Panc1 (cell line): ENCODE measurements at regions not wholly inside any gene's neighbourhood (a gene's known extent, or its start where the extent isn't known, plus 50 kb on each side); places are given as distances from the start of the nearest gene placed in this dataset.

Source experiments
- ATAC-seq: fragments of 200-7000 bp; cut with Tn5 transposase; 2 replicates; pipeline ENCODE4 v1.9.1; 2020; ENCODE audit warnings: mild to moderate bottlenecking, moderate library complexity
- BruUV-seq: library from RNA; stranded (reverse); fragments of 400-500 nt; replicated peaks from 2 replicates; lab custom pipeline; 2021; lab: Mats Ljungman, UMichigan
- CTCF ChIA-PET: fragments of 300-600 bp; sonication (Branson Sonifier 250); formaldehyde crosslinking; loops from one replicate; lab custom pipeline; 2022; ENCODE audit warnings: antibody characterized with exemption; lab: Charles Lee
- POLR2A ChIA-PET: fragments of 300-600 bp; sonication (Branson Sonifier 250); formaldehyde crosslinking; loops from one replicate; lab custom pipeline; 2022; ENCODE audit warnings: antibody characterized with exemption; lab: Charles Lee
- DNase-seq: peaks from one replicate; pipeline ENCODE4 v3.0.0-alpha.2; 2010; ENCODE audit warnings: low read depth, low spot score
- H3K27ac ChIP-seq: 2 replicates; pipeline ENCODE4 v1.5.1; 2011; ENCODE audit warnings: mild to moderate bottlenecking, low read length, inconsistent platforms
- H3K27me3 ChIP-seq: fragments of 200-500 bp; sonication (Bioruptor generic); 2 replicates; pipeline ENCODE4 v1.6.0; 2014; ENCODE audit warnings: low read length, inconsistent platforms; ENCODE audit not compliant: control insufficient read depth, insufficient read depth
- H3K36me3 ChIP-seq: fragments of 200-500 bp; sonication (Bioruptor generic); 2 replicates; pipeline ENCODE4 v1.5.1; 2014; ENCODE audit warnings: inconsistent platforms, mild to moderate bottlenecking, low read length, moderate library complexity; ENCODE audit not compliant: control insufficient read depth, insufficient read depth
- H3K4me1 ChIP-seq: 2 replicates; pipeline ENCODE4 v1.5.1; 2011; ENCODE audit warnings: inconsistent platforms, mild to moderate bottlenecking, low read length, moderate library complexity; ENCODE audit not compliant: control insufficient read depth, insufficient read depth
- H3K4me3 ChIP-seq, 2 experiments: 2 replicates each; pipeline ENCODE4 v1.5.1; 2011 to 2012; ENCODE audit warnings: low read depth in 2 of 2, low read length in 2 of 2, mild to moderate bottlenecking in 2 of 2, inconsistent platforms in 1 of 2, moderate library complexity in 1 of 2
- H3K9me3 ChIP-seq: fragments of 200-500 bp; sonication (Bioruptor generic); 2 replicates; pipeline ENCODE4 v1.5.1; 2014; ENCODE audit warnings: low read depth, mild to moderate bottlenecking, inconsistent platforms, low read length, moderate library complexity; ENCODE audit not compliant: control insufficient read depth, insufficient read depth
- CTCF ChIP-seq: fragments of 450-650 bp; IDR thresholded peaks from 2 replicates; pipeline ENCODE4 v1.5.1; 2017; ENCODE audit warnings: mild to moderate bottlenecking
- POLR2AphosphoS5 ChIP-seq: IDR thresholded peaks from 2 replicates; pipeline ENCODE4 v1.6.1; 2012; ENCODE audit warnings: mild to moderate bottlenecking, low read depth, low read length, moderate library complexity
- SIN3A ChIP-seq: IDR thresholded peaks from 2 replicates; pipeline ENCODE4 v1.6.1; 2012; ENCODE audit warnings: low read depth, mild to moderate bottlenecking, low read length, moderate library complexity, borderline replicate concordance; ENCODE audit not compliant: insufficient read depth
- TCF7L2 ChIP-seq: IDR thresholded peaks from 2 replicates; pipeline ENCODE4 v1.6.1; 2011; ENCODE audit warnings: mild to moderate bottlenecking, low read depth, low read length, inconsistent platforms
- in situ Hi-C: cut with HindIII; loops from 2 replicates; pipeline ENCODE4 v1.10.0; 2016; ENCODE audit warnings: low sequenced_read_pairs, low pct_unique_long_range_greater_than_20kb
- intact Hi-C: fragments of 100-400 bp; cut with micrococcal nuclease; formaldehyde crosslinking; loops from one replicate; pipeline ENCODE4 v1.10.0; 2022; ENCODE audit not compliant: unreplicated experiment
- TF ChIP-seq, protein P1 (sequence below), 2 experiments: IDR thresholded peaks; 2 replicates each; pipeline ENCODE4 v1.6.1; 2011 to 2012; ENCODE audit warnings: low read depth in 2 of 2, control low read depth in 1 of 2, low read length in 1 of 2, mild to moderate bottlenecking in 1 of 2, moderate library complexity in 1 of 2; ENCODE audit not compliant: insufficient read depth in 1 of 2

DNA sequence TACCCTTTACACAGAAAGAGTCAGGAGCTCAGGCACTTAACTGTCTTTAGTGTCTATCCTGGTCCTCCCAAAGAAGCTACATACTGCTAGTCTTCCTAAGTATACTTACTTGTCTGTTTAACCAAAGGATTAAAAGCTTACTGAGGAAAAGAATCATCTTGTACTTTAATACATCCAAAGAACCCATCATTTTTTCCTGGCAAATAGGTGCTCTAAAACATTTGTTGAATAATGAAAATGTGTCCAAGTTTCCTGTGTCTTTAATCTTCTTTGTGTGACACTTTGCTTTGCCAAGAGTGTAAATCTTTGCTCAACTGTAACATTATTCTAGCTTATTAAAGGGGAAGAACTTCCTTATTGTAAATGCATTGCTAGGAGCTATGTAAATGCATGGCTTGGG is 519.2 kb downstream of the OTOL1 start:
- ChIA-PET POLR2A (no interaction called here), CTCF (no interaction called here)
- H3K27me3 ChIP-seq, result no peaks in the 10 kb centered on the region
- ATAC-seq, result no peak
- in situ Hi-C loops, result no loop called here
- BruUV-seq, result no TSS peak
- TF ChIP-seq, protein P1, sequence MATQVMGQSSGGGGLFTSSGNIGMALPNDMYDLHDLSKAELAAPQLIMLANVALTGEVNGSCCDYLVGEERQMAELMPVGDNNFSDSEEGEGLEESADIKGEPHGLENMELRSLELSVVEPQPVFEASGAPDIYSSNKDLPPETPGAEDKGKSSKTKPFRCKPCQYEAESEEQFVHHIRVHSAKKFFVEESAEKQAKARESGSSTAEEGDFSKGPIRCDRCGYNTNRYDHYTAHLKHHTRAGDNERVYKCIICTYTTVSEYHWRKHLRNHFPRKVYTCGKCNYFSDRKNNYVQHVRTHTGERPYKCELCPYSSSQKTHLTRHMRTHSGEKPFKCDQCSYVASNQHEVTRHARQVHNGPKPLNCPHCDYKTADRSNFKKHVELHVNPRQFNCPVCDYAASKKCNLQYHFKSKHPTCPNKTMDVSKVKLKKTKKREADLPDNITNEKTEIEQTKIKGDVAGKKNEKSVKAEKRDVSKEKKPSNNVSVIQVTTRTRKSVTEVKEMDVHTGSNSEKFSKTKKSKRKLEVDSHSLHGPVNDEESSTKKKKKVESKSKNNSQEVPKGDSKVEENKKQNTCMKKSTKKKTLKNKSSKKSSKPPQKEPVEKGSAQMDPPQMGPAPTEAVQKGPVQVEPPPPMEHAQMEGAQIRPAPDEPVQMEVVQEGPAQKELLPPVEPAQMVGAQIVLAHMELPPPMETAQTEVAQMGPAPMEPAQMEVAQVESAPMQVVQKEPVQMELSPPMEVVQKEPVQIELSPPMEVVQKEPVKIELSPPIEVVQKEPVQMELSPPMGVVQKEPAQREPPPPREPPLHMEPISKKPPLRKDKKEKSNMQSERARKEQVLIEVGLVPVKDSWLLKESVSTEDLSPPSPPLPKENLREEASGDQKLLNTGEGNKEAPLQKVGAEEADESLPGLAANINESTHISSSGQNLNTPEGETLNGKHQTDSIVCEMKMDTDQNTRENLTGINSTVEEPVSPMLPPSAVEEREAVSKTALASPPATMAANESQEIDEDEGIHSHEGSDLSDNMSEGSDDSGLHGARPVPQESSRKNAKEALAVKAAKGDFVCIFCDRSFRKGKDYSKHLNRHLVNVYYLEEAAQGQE (IDR thresholded peaks at IDR 0.05; ENCODE audit: insufficient read depth in 1 of 2, low read depth in 2 of 2, low read length in 1 of 2), result no peak
- no peak for TF ChIP-seq POLR2AphosphoS5
- no peak for TF ChIP-seq CTCF
- no peak for TF ChIP-seq TCF7L2
- TF ChIP-seq SIN3A, result no peak
- no peak overlapping the region for H3K27ac ChIP-seq
- no peaks in the 10 kb centered on the region for H3K36me3 ChIP-seq
- intact Hi-C loops, result no loop called here
- DNase-seq, result no peak
- no peak overlapping the region for H3K4me3 ChIP-seq
- no peaks in the 10 kb centered on the region for H3K9me3 ChIP-seq
- H3K4me1 ChIP-seq, result no peaks in the 10 kb centered on the region

DNA sequence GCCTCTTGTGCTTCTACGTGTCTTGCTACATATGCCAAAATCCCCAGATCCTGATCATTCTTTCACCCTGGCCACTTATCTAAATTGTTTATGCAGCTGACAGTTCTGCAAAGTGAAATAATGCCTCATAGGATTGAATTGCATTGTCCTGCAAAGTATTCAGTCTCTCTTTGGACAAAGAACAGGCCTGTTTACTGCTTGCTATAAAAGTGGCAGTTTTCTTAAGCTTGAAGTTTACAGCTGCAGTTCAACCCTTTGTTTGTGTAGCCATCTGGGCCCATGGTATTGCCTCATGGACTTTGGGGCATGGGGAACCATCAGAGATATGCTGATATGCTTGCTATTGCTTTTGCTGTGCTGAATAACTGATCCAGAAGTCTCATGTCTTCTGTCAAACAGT is 523.2 kb downstream of the OTOL1 start:
- in situ Hi-C loops, result no loop called here
- Histone ChIP-seq H3K4me3 (no peak overlapping the region), H3K27ac (no peak overlapping the region), H3K36me3 (no peaks in the 10 kb centered on the region), H3K4me1 (no peaks in the 10 kb centered on the region), H3K27me3 (no peaks in the 10 kb centered on the region), H3K9me3 (no peaks in the 10 kb centered on the region)
- intact Hi-C loops, result no loop called here
- ATAC-seq (no peak), DNase-seq (no peak)
- CTCF ChIA-PET, result no interaction called here
- BruUV-seq, result no TSS peak
- POLR2A ChIA-PET, result no interaction called here
- TF ChIP-seq TCF7L2 (no peak), CTCF (no peak), SIN3A (no peak), POLR2AphosphoS5 (no peak)
- TF ChIP-seq, protein P1 (IDR thresholded peaks at IDR 0.05; ENCODE audit: insufficient read depth in 1 of 2, low read depth in 2 of 2, low read length in 1 of 2), result no peak
